Tibial nerve (tissue), 4 donors: ENCODE measurements at regions not wholly inside any gene's neighbourhood (a gene's known extent, or its start where the extent isn't known, plus 50 kb on each side); places are given as distances from the start of the nearest gene placed in this dataset.

Experiments
- CTCF ChIP-seq, 5 experiments: fragments of 200-600 bp in 3 of 5; fragments of 450-650 bp in 2 of 5; sonication (generic) in 3 of 5; IDR thresholded peaks; one replicate each; pipeline ENCODE4 v1.5.1; 2016 to 2019; ENCODE audit warnings: antibody characterized with exemption in 5 of 5, mild to moderate bottlenecking in 3 of 5, moderate library complexity in 2 of 5
- EP300 ChIP-seq, 2 donors: sonication (generic); formaldehyde crosslinking; IDR thresholded peaks; one replicate each; pipeline ENCODE4 v1.6.1; 2017; ENCODE audit warnings: antibody characterized with exemption in 2 of 2, mild to moderate bottlenecking in 1 of 2
- POLR2A ChIP-seq, 2 donors: fragments of 450-650 bp; IDR thresholded peaks; one replicate each; pipeline ENCODE4 v1.6.1; 2017; ENCODE audit warnings: antibody characterized with exemption in 2 of 2, mild to moderate bottlenecking in 2 of 2, moderate library complexity in 2 of 2

GRCh38 chr1:5743435-5744095 lies 248.7 kb downstream of the NPHP4 start:
- TF ChIP-seq CTCF (IDR thresholded peaks at IDR 0.05) (no peak), POLR2A (IDR thresholded peaks at IDR 0.05) (no peak), EP300 (IDR thresholded peaks at IDR 0.05) (no peak)
